ENCODE measurements at regions not wholly inside any gene's neighbourhood (a gene's known extent, or its start where the extent isn't known, plus 50 kb on each side); places are given as distances from the start of the nearest gene placed in this dataset.

DNA sequence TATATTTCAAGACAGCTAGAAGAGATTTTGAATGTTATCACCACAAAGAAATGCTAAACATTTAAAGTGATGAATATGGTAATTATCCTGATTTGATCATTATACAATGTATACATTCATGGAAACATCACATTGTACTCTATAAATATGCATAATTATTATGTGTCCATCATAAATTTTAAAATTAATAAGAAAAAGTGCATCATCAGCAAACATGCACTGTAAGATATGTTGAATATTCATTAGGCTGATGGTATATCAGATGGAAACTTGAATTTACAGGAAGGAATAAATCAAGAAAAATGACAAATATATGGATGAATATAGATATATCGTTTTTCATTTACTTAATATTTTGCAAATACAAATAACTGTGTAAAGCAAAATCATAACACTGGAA, 812.1 kb upstream of the INTU start:
- no peak for DNase-seq (ENCODE audit: low spot score)
- in situ Hi-C loops (cut with HindIII; ENCODE audit: low sequenced_read_pairs) = no loop called here

DNA sequence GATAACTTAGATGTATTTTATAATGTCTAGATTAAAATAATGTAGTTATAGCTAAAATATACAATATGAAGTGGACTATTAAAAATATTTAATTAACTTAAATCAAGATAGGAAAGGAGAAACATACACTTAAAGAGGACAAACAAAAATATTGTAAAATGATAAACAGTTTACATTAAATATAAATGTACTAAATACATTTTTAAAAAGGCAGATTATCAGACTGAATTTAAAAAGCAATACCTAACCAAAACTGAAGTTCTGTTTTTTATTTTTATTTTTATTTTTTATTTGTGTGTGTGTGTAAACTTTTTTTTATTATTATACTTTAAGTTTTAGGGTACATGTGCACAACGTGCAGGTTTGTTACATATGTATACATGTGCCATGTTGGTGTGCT, 811.6 kb upstream of the INTU start:
- in situ Hi-C loops (cut with HindIII; ENCODE audit: low sequenced_read_pairs) = no loop called here
- DNase-seq (ENCODE audit: low spot score) = no peak

DNA sequence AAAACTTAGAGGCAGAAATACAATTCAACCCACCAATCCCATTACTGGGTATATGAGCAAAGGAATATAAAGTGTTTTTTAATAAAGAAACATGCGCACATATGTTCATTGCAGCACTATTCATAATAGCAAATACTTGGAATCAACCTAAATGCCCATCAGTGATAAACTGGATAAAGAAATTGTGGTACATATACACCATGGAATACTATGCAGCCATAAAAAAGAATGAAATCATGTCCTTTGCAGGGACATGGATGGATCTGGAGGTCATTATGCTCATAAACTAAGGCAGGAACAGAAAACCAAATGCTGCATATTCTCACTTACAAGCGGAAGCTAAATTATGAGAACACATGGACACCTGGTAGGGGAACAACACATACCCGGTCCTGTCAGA, 807.7 kb upstream of the INTU start:
- no peak for DNase-seq (ENCODE audit: low spot score)
- in situ Hi-C loops (cut with HindIII; ENCODE audit: low sequenced_read_pairs) = no loop called here

DNA sequence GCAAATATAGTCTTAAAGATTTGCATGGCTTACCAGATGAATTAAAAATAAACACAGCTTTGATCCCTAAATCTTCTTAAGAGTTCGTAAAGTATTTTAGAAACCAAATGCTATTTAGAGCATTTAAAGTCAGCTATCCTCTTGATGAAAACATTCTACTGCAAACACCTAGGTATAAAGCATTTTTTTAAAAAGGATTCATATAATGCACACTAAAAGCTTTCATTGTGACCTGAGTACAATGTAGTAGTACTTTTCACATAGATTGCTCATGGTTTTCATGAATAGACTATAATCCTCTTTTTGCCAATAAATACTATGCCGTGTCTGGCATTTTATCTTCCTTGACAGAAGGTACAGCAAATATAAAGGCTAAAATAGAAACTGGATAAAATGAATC, 805.1 kb upstream of the INTU start:
- in situ Hi-C loops (cut with HindIII; ENCODE audit: low sequenced_read_pairs) = no loop called here
- DNase-seq (ENCODE audit: low spot score) = no peak

DNA sequence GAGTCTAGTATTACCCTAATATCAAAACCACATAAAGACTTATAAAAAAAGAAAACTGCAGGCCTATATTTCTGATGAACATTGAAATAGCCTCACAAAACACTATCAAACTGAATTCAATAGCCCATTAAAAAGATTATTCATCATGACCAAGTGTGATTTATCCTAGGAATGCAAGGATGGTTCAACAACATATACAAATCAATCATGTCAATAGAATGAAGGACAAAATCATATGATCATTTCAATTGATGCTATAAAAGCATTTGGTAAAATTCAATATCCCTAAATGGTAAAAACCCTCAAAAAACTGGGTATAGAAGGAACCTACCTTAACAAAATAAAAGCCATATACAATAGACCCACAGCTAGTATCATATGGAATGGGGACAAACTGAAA, 797.9 kb upstream of the INTU start:
- DNase-seq (ENCODE audit: low spot score) = no peak
- in situ Hi-C loops (cut with HindIII; ENCODE audit: low sequenced_read_pairs) = no loop called here

DNA sequence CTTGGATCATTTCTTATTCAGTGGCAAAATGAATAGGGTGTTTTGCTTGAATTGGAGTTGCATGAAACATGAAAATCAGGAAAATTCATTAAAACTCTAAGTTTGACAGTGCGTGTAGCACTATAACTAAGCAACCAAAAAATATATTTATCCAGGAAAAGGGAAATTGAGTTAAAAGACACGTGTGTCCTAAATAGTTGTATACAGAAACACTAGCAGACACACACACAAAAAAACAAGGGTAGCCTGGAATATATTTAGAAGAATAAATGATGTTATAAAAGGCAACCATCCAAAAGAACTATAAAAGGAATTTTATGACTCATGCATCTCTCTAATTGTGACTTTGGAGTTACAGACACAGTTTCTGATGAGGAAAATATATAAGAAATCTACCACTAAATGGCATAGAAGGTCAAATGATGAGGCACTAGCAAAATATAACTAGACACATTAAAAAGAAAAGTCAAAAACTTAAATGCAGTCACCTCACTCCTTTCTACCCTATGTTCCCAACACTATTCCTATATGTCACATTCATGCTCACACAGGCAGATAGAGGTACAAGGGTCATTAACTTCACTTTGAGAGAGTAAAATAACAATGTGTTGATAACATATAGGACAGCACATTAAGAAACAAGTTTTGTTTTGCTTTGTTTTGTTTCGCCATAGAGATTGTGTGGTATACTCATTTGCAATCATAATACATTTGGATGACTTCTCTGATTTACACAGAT, 793.6 kb upstream of the INTU start:
- DNase-seq (ENCODE audit: low spot score) = no peak
- in situ Hi-C loops (cut with HindIII; ENCODE audit: low sequenced_read_pairs) = no loop called here

DNA sequence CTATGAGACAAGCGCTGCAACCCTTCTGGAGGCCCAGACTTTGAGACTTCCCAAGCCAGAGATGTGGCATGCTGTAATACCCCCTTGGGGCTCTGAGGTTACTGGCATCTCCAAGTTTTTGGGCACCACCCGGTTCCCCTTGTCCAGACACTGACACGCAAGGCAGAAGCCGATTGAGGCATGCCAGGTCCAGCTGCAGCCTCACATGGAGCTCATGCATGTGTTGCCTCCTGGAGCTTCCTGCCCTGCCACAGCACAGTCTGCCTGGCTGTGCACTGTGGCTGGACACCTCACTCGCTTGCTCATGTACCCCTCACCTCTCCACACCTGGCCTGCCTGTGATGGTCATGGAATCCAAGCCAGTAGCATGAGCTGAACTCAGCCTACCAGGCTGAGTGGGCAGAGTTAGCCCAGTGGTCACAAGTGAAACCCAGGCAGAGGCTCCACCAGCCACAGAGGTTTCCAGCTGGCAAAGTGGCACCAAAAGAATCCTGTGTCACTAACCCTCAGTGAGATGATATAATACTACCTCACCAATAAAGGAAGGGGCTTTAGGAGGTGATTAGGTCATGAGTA, 789.2 kb upstream of the INTU start:
- no peak for DNase-seq (ENCODE audit: low spot score)
- in situ Hi-C loops (cut with HindIII; ENCODE audit: low sequenced_read_pairs) = no loop called here

DNA sequence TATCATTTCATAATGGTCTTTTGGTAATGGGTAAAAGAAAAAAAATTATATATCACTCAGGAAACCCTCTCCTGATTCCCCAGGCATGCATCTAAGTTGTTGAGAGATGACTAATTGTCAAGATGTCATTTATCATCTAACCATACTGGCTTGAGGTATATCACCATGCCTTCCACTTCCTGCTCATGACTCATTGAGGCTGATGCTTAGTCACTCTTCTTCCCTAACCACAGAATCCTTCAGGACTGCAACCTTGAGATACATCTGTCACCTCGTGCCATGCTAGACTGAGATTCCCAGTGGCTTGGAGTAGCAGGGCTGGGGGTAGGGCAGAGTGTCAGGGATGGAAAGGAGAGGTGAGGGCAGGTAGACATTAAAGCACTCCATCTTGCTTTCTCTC, 782.5 kb upstream of the INTU start:
- no peak for DNase-seq (ENCODE audit: low spot score)
- in situ Hi-C loops (cut with HindIII; ENCODE audit: low sequenced_read_pairs) = no loop called here

DNA sequence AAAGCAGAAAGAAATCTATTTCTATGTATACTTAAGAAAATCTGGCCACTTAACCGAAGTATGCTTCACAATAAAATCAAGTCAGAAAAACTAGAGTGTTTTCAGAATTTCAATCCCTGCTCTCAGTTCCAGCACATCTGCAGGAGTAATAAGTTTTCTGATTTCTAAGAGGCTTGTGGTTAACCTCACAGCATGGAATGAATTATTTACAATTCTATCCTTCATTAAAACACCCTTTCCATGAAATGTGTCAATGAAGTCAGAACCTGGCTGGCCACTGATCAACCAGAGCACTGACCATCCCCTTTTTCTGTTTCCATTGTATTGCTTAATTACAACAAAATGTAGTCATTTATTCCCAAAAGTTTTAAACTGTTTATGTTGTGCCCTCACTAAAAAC, 781.4 kb upstream of the INTU start:
- DNase-seq (ENCODE audit: low spot score) = no peak
- in situ Hi-C loops (cut with HindIII; ENCODE audit: low sequenced_read_pairs) = no loop called here

DNA sequence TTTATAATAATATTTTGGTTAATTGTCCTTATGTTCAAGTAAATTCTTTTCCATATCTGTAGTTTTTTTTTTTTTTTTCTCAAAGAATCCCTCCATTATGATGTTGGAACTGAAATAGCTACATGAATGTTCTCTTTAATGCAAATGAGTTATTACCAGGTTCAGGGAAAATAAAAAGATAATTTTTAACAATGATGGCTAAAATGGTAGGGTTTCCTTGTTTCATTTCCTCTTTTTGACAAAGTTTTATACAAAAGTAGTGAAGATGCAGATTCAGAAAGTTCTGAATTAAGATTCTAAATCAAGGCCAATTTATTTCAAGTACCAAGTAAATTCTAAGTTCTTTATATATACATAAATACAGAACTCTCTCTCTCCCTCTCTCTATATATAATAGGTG, 779.0 kb upstream of the INTU start:
- in situ Hi-C loops (cut with HindIII; ENCODE audit: low sequenced_read_pairs) = no loop called here
- DNase-seq (ENCODE audit: low spot score) = no peak

DNA sequence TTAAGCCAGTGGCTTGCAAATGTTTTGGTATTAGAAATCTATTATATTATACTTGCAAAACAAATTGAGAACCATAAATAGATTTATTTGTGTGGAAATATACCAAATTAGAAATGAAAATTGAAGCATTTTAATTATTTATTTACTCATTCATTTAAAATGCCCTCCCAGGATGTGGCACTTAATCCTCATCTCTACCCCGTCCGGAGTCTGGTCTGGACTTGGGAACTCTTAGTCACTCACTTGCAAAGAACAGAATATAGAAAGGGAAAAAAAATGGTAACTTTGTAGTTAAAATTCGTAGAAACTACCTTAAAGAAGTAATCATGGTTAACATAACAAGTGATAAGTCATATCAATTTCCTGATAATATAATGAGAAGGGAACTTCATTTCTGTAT, 775.9 kb upstream of the INTU start:
- in situ Hi-C loops (cut with HindIII; ENCODE audit: low sequenced_read_pairs) = no loop called here
- no peak for DNase-seq (ENCODE audit: low spot score)

DNA sequence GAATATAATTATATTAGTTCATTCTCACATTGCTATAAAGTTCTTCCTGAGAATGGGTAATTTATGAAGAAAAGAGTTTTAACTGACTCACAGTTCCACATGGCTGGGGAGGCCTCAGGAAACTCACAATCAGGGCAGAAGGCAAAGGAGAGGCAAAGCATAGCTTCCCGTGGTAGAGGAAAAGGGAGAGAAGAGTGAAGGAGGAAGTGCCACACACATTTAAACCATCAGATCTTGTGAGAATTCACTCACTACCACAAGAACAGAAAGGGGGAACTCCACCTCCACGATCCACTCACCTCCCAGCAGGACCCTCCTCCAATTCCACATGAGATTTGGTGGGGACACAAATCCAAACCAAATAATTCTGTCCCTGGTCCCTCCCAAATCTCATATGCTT, 773.4 kb upstream of the INTU start:
- in situ Hi-C loops (cut with HindIII; ENCODE audit: low sequenced_read_pairs) = no loop called here
- no peak for DNase-seq (ENCODE audit: low spot score)

DNA sequence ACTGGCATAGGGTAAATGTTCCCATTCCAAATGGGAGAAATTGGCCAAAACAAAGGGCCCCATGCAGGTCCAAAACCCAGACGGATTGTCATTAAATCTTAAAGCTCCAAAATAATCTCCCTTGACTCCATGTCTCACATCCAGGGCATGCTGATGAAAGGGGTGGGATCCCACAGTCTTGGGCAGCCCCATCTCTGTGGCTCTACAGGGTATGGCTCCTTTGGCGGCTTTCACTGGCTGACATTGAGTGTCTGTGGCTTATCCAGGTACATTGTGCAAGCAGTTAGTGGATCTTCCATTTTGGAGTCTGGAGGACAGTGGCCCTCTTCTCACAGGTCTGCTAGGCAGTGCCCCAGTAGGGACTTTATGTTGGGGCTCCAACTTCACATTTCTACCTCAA, 772.9 kb upstream of the INTU start:
- in situ Hi-C loops (cut with HindIII; ENCODE audit: low sequenced_read_pairs) = no loop called here
- no peak for DNase-seq (ENCODE audit: low spot score)

DNA sequence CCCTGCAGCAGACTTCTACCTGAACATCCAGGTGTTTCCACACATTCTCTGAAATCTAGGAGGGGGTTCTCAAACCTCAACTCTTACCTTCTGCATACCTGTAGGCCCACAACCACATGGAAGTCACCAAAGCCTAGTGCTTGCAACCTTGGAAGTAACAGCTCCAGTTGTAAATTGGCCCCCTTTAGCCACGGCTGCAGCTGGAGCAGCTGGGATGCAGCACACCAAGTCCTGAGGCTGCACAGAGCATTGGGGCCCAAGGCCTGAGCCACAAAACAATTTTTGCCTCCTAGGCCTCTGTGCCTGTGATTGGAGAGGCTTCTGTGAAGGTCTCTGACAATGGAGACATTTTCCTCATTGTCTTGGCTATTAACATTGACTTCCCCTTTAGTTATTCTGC, 772.4 kb upstream of the INTU start:
- in situ Hi-C loops (cut with HindIII; ENCODE audit: low sequenced_read_pairs) = no loop called here
- no peak for DNase-seq (ENCODE audit: low spot score)

DNA sequence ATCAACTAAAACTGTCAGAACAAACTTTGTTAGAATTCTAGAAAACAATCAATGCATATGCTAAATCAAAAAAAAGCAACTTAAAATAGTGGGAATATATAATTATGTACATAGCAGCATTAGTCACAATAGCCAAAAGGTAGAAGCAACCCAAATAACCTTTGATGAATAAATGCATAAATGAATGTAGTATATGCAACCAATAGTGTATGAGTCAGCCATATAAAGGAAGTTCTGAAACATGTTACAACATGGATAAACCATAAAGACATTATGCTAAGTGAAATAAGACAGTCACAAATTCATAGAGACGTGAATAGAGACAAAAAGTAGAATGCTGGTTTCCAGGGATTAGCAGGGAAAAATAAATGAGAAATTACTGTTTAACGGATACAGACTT, 762.8 kb upstream of the INTU start:
- in situ Hi-C loops (cut with HindIII; ENCODE audit: low sequenced_read_pairs) = no loop called here
- no peak for DNase-seq (ENCODE audit: low spot score)

DNA sequence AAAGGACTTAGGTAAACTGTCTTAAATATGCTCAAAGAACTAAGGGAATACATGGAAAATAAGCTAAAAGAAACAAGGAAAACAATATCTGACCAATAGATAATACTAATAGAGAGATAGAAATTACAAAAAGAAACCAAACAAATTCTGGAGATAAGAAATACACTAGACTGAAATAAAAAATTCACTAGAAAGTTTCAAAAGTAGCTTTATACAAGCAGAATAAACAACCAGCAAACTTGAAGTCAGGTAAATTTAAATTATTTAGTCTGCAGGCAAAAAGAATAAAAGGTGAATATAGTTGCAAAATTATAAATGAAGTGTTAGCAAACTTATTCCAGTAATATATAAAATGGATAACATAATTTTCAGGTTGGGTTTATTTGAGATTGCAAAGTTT, 760.9 kb upstream of the INTU start:
- in situ Hi-C loops (cut with HindIII; ENCODE audit: low sequenced_read_pairs) = no loop called here
- no peak for DNase-seq (ENCODE audit: low spot score)

DNA sequence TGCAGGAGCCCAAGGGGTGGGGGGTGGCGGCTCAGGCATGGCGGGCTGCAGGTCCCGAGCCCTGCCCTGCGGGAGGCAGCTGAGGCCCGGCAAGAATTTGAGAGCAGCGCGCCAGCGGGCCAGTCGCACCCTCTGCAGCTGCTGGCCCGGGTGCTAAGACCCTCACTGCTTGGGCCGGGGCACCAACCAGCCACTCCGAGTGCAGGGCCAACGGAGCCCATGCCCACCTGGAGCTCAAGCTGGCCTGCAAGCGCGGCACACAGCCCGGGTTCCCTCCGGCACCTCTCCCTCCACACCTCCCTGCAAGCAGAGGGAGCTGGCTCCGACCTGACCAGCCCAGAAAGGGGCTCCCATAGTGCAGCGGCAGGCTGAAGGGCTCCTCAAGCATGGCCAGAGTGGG, 758.2 kb upstream of the INTU start:
- in situ Hi-C loops (cut with HindIII; ENCODE audit: low sequenced_read_pairs) = no loop called here
- no peak for DNase-seq (ENCODE audit: low spot score)

DNA sequence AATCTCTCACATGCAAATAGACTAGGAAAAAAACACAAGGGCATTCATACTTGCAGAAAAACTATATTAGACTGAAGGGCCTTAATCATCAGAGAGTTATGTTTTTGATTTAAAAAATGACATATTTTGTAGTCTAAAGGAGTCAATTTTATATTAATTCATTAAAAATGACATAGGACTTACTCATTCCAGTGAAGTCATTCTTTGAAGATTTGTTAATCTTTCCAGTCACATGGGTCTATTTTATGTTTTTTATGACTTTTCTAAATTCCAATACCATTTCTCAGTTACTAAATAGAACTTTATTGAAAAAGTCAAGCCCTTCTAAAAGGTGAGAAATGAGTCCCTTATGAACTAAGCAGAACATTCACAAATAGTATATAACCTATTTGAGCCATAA, 743.8 kb upstream of the INTU start:
- in situ Hi-C loops (cut with HindIII; ENCODE audit: low sequenced_read_pairs) = no loop called here
- no peak for DNase-seq (ENCODE audit: low spot score)

DNA sequence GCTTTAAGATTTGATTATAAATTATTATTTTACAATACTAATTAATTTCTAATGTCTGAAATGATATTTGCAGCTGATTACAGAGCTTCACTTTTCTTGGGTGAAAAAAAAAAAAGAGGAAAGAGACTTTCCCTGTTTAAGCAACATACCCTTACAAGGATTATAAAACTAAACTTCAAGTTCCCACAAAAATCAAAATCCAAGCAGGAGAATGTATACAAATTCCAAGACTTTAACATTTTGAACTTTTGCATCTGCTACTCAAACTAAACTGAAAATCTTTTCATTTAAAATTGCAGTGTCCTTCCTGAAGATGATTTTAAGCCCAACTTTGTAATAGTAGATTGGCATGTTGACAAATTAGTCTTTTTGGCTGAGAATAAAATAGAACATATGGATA, 742.4 kb upstream of the INTU start:
- no peak for DNase-seq (ENCODE audit: low spot score)
- in situ Hi-C loops (cut with HindIII; ENCODE audit: low sequenced_read_pairs) = no loop called here

DNA sequence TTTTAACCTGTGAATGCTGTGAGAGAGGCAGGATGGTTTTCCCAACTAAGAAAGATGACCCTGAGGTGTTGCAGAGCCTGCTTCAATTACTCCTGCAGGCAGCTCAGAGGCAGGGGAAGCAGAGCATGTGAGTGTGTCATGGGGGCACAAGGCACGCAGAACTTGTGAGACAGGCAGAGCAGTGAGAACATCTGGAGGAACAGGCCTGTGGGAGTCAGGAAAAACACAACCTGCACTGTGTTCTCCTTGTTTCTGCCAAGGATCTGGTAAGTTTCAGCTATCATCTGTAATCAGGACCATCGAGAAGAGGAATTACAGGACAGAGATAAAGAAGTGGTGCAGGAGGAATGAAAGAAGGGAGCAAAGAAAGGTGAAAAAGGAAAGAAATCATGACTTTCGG, 741.8 kb upstream of the INTU start:
- in situ Hi-C loops (cut with HindIII; ENCODE audit: low sequenced_read_pairs) = no loop called here
- DNase-seq (ENCODE audit: low spot score) = no peak

DNA sequence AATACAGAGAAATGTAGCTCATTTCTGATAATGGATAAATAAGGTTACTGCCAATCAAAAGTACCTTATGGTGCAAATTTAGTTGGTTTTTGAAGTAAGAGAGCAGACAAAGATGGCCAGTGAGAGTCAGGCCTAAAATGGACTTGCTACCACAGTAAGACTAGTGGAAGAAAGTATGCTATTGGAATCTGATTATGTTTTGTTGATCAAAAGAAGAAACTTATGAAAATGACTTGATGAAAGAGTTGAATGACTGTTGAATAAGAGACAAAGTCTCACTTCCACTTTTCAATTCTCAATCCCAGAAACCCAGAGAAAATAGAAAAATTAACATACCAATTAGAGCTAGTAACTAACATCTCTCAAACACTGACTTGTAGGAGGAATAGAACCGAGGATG, 737.8 kb upstream of the INTU start:
- no peak for DNase-seq (ENCODE audit: low spot score)
- in situ Hi-C loops (cut with HindIII; ENCODE audit: low sequenced_read_pairs) = no loop called here

All from G401 (cell line).